ENCODE measurements at regions not wholly inside any gene's neighbourhood (a gene's known extent, or its start where the extent isn't known, plus 50 kb on each side); places are given as distances from the start of the nearest gene placed in this dataset.

GRCh38 chr11:28490773-28491382, 382.7 kb downstream of the METTL15 start:
- DNase-seq (ENCODE audit: low read depth in 2 of 2) = no peak

- no peak for DNase-seq (ENCODE audit: low read depth in 2 of 2)
These were observed 380.1 kb downstream of the METTL15 start for GRCh38 chr11:28488336-28488735.

GRCh38 chr11:28483072-28483867, 375.1 kb downstream of the METTL15 start:
- no peak for DNase-seq (ENCODE audit: low read depth in 2 of 2)

- no peak for DNase-seq (ENCODE audit: low read depth in 2 of 2)
These were observed 374.5 kb downstream of the METTL15 start for GRCh38 chr11:28482666-28483065.

- no peak for DNase-seq (ENCODE audit: low read depth in 2 of 2)
These were observed 373.7 kb downstream of the METTL15 start for GRCh38 chr11:28481616-28482480.

GRCh38 chr11:28480406-28480805, 372.2 kb downstream of the METTL15 start:
- no peak for DNase-seq (ENCODE audit: low read depth in 2 of 2)

GRCh38 chr11:28476864-28477263, 368.7 kb downstream of the METTL15 start:
- DNase-seq (ENCODE audit: low read depth in 2 of 2) = no peak

- peak; percentile 53 to 54 for DNase-seq (ENCODE audit: low read depth in 2 of 2)
These were observed 367.9 kb downstream of the METTL15 start for GRCh38 chr11:28476049-28476448.

- DNase-seq (ENCODE audit: low read depth in 2 of 2) = no peak
These were observed 364.7 kb downstream of the METTL15 start for GRCh38 chr11:28472904-28473303.

- DNase-seq (ENCODE audit: low read depth in 2 of 2) = no peak
These were observed 363.3 kb downstream of the METTL15 start for GRCh38 chr11:28471537-28471936.

GRCh38 chr11:28470180-28470579, 362.0 kb downstream of the METTL15 start:
- no peak for DNase-seq (ENCODE audit: low read depth in 2 of 2)

- DNase-seq (ENCODE audit: low read depth in 2 of 2) = no peak
These were observed 358.3 kb downstream of the METTL15 start for GRCh38 chr11:28466506-28466905.

- DNase-seq (ENCODE audit: low read depth in 2 of 2) = no peak
These were observed 356.2 kb downstream of the METTL15 start for GRCh38 chr11:28464252-28464867.

- DNase-seq (ENCODE audit: low read depth in 2 of 2) = no peak
These were observed 355.6 kb downstream of the METTL15 start for GRCh38 chr11:28463826-28464225.

GRCh38 chr11:28461846-28462245, 353.7 kb downstream of the METTL15 start:
- no peak for DNase-seq (ENCODE audit: low read depth in 2 of 2)

GRCh38 chr11:28461338-28461737, 353.1 kb downstream of the METTL15 start:
- no peak for DNase-seq (ENCODE audit: low read depth in 2 of 2)

- DNase-seq (ENCODE audit: low read depth in 2 of 2) = no peak
These were observed 352.2 kb downstream of the METTL15 start for GRCh38 chr11:28460348-28460747.

GRCh38 chr11:28459912-28460311, 351.7 kb downstream of the METTL15 start:
- no peak for DNase-seq (ENCODE audit: low read depth in 2 of 2)

GRCh38 chr11:28457481-28458065, 349.4 kb downstream of the METTL15 start:
- DNase-seq (ENCODE audit: low read depth in 2 of 2) = no peak

GRCh38 chr11:28448186-28448585, 340.0 kb downstream of the METTL15 start:
- no peak for DNase-seq (ENCODE audit: low read depth in 2 of 2)

- DNase-seq (ENCODE audit: low read depth in 2 of 2) = no peak
These were observed 339.0 kb downstream of the METTL15 start for GRCh38 chr11:28447226-28447625.

- no peak for DNase-seq (ENCODE audit: low read depth in 2 of 2)
These were observed 333.9 kb downstream of the METTL15 start for GRCh38 chr11:28442131-28442530.
